ENCODE measurements at regions not wholly inside any gene's neighbourhood (a gene's known extent, or its start where the extent isn't known, plus 50 kb on each side); places are given as distances from the start of the nearest gene placed in this dataset.

GRCh38 chr7:45456747-45457524 is 117.2 kb upstream of the ADCY1 start:
- no peak for DNase-seq

- no peak for DNase-seq
Measured at GRCh38 chr7:45457591-45457990, 116.6 kb upstream of the ADCY1 start.

- no peak for DNase-seq
Measured at GRCh38 chr7:45459476-45459875, 114.7 kb upstream of the ADCY1 start.

- no peak for DNase-seq
Measured at GRCh38 chr7:45460379-45460778, 113.8 kb upstream of the ADCY1 start.

GRCh38 chr7:45461026-45461425 is 113.1 kb upstream of the ADCY1 start:
- peak in 2 of 3 donors; percentile 19 to 22 for DNase-seq

GRCh38 chr7:45469103-45469502 is 105.1 kb upstream of the ADCY1 start:
- peak; percentile 3 to 32 (median 3) for DNase-seq

- peak in 1 of 3 donors; percentile 17 for DNase-seq
Measured at GRCh38 chr7:45470031-45470430, 104.1 kb upstream of the ADCY1 start.

- DNase-seq, result no peak
Measured at GRCh38 chr7:45479781-45480180, 94.4 kb upstream of the ADCY1 start.

GRCh38 chr7:45482451-45482850 is 91.7 kb upstream of the ADCY1 start:
- no peak for DNase-seq

- DNase-seq, result no peak
Measured at GRCh38 chr7:45484094-45484493, 90.1 kb upstream of the ADCY1 start.

GRCh38 chr7:45486575-45486974 is 87.6 kb upstream of the ADCY1 start:
- DNase-seq, result no peak

GRCh38 chr7:45494885-45495284 is 79.3 kb upstream of the ADCY1 start:
- DNase-seq, result no peak

GRCh38 chr7:45495618-45496017 is 78.5 kb upstream of the ADCY1 start:
- no peak for DNase-seq

GRCh38 chr7:45500257-45500656 is 73.9 kb upstream of the ADCY1 start:
- no peak for DNase-seq

GRCh38 chr7:45501791-45502190 is 72.4 kb upstream of the ADCY1 start:
- no peak for DNase-seq

- peak in 1 of 3 donors; percentile 0 for DNase-seq
Measured at GRCh38 chr7:45506059-45506458, 68.1 kb upstream of the ADCY1 start.

GRCh38 chr7:45509222-45509621 is 64.9 kb upstream of the ADCY1 start:
- DNase-seq, result no peak

- DNase-seq, result no peak
Measured at GRCh38 chr7:45511721-45512597, 62.2 kb upstream of the ADCY1 start.

- no peak for DNase-seq
Measured at GRCh38 chr7:45514944-45515343, 59.2 kb upstream of the ADCY1 start.

GRCh38 chr7:45515346-45515745 is 58.8 kb upstream of the ADCY1 start:
- no peak for DNase-seq

Data from suppressor macrophage treated with lipopolysaccharide for 1 hour (primary cell).